HK-2 (cell line): ENCODE measurements at regions not wholly inside any gene's neighbourhood (a gene's known extent, or its start where the extent isn't known, plus 50 kb on each side); places are given as distances from the start of the nearest gene placed in this dataset.
"Not testable (repeated sequence)": the region's sequence is repeated elsewhere in the genome, so short reads cannot be mapped to it uniquely, and the experiment has no call there.

Experiments used
- DNase-seq: peaks from one replicate; pipeline ENCODE4 v3.0.0-alpha.2; 2018; ENCODE audit not compliant: unreplicated experiment

DNA sequence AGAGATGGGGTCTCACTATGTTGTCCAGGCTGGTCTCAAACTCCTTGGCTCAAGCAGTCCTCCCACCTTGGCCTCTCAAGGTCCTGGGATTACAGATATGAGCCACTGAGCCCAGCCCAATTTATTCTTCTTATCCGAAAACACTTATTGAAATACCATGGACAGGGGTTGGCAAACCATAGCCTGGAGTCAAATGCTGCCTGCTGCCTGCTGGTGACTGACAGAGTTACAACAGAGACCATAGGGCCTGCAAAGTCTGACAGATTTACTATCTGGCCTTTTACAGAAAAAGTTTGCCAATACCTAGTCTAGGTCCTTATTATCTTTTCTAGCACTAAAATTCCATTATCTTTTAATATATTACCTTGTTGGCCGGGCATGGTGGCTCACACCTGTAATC, 87.1 kb upstream of the ZNF281 start:
- no peak for DNase-seq

GRCh38 chr1:200495901-200496300, 86.1 kb upstream of the ZNF281 start:
- no peak for DNase-seq

DNA sequence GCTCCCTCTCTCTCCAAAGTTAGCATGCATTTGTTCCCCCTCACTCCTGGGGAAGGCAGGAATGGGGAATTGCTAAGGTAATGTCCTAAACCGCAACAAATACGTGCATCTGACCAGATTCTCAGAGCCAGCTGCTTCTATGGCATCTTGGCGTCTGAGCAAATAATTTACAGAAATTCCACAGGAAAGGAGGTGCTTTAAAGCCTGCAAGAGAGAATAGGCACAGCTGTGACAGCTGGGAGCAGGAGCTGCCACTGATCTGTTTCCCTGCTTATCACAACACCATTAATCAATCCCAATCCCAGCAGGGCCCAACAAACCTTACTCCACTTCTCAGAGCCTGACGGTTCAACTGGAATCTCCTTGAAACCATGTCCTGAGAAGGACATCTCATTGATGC, 83.5 kb upstream of the ZNF281 start:
- no peak for DNase-seq

DNA sequence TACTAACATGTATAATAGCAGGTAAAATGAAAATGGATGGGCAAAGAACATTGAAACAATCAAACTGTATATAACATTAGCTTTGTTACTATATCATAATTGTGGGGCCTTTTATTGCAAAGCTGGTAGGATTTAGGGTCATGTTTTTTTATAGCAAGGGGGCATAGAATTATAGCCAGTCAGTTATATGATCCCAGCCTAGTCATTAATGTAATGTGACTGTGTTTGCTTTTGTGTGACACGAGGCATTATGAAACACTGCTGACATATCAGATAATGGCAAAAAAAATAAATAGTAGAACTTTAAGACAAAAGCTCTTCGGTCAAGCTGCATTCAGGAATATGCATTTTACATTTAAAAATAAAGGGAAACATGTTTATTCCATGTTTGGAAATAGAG, 81.3 kb upstream of the ZNF281 start:
- no peak for DNase-seq

GRCh38 chr1:200490183-200490582, 80.3 kb upstream of the ZNF281 start:
- DNase-seq, result no peak

- peak; percentile 54 for DNase-seq
Observed at GRCh38 chr1:200488375-200489165, 78.7 kb upstream of the ZNF281 start.

GRCh38 chr1:200487650-200488049, 77.8 kb upstream of the ZNF281 start:
- DNase-seq, result no peak

DNA sequence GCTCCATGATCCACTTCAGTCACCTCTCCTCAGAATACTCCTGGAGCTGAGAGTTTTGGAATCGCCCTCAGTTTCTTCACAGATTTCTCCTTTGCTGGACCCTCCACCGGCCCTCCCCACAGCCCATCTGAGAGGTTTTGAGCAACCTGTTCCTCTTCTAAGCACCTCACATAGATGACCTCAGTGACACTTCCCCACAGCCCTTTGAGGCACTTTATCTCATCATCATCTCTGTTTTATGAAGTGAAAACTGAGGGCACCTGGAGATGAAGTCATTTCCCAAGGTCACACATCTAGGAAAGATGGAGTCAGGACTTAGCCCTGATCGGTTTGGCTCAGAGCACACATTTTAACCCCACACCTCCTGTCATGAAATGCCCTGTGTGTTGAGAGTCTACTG, 76.8 kb upstream of the ZNF281 start:
- DNase-seq, result no peak

- not testable (repeated sequence) for DNase-seq
Observed at GRCh38 chr1:200484438-200484946, 74.7 kb upstream of the ZNF281 start.

DNA sequence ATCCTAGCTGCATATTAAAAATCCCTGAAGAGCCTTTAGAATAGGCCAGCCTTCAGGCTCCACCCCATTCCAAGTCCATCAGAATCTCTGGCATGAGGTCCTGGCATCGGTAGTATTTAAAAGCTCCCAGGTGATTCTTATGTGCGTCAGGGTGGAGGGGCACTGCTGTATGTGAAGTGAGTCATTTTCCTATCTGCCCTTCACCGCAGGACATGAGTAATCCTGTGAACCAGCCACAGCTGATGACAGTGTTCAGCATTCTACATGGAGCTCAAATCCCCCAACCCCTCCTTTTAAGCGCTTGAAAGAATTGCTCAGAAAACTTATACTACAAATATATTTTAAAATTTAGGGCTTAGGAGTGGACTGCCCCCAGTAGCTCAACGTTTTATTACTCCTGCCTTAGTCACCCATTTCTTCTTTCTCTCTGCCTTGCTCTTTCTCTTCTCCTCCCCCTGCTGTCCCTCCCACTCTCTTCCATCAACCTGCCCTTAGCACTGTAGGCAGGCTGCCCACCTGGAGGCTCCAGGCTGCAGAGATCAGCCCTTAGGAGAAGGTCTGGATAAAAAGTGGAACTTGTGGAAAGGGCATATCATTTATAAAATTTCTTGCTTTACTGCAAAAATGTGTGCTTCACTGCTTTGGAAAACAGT, 73.8 kb upstream of the ZNF281 start:
- peak; percentile 79 for DNase-seq

- DNase-seq, result no peak
Observed at GRCh38 chr1:200480964-200481363, 71.1 kb upstream of the ZNF281 start.

DNA sequence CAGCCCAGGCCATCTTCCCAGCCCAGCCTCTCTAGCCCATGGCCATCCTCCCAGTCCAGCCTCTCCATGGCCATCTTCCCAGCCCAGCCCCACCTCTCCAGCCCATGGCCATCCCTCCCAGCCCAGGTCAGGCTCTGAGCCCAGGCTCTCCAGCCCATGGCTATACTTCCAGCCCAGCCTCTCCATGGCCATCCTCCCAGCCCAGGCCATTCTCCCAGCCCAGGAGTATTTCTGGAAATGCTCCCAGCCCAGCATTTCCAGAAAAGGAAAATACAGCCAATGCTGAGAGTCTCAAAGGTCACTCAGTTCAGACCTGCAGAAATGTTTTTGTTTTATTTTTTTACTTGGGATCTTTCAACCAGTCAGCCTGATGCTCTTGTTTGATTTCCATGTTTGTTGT, 70.0 kb upstream of the ZNF281 start:
- DNase-seq, result no peak

GRCh38 chr1:200478945-200479558, 69.2 kb upstream of the ZNF281 start:
- no peak for DNase-seq

DNA sequence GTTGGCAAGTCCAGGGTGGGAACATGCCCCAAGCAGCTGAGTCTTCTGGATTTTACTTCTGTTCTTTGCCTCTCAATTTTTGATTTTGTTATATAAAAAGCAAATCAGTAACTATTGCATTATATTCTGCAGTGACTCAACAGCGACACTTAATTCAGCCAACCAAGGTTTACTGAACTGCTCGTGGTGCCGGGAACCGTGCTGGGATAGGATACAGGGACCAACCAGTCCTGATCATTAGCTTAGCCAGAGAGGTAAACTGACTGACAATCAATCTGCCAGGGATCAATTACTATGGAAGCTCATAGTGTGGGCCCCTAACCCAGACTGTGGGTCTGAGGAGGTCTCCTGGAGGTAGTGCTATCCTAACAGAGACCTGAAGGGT, 68.4 kb upstream of the ZNF281 start:
- no peak for DNase-seq

- DNase-seq, result no peak
Observed at GRCh38 chr1:200474633-200475032, 64.8 kb upstream of the ZNF281 start.

DNA sequence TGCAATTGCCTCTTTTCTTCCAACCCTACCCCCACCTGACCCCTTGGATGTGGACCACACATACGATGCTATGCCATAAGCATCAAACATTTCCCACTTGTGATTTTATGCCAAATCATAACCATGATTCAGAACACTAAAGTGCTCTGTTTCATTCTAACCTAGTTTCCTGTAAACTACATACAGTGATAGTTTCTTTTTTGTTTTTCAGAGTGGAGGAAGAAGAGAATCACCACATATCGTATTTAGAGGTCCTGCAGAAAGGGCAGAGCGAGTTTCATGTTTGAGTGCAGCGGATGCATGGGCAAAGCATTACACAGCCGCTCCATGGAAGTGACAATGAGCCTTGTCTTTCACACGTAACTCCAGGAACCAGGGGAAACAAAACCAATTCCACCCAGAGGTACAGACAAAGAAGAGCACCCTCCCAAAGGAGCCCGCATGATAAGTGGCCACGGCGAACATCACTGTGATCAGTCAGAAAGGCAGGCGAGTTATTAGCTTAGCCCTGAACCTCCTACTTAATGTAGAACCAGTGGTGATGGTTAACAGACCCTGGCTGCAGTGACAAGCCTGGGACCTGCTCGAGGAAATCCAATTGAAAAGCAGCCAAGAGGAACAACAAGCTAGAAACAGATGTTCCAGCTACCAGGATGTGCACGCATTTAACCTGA, 64.0 kb upstream of the ZNF281 start:
- no peak for DNase-seq

DNA sequence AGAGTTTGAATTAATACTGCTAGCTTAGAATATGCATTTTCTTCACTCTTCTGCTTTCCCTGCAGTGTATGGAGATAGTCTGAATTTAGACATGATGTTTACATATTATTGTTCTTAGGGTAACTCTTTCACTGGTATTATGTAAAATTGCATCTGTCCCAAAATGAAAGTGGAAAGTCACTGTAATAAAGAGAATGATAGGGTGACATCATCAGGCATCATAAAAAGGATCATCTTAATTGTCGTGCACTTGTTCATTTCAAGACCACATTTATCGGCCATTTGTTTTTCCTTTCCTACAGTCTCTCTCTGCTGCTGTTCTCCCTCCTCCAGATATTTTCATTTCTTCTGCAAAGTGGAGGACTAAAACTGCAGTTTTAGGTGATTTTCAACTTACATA, 61.9 kb upstream of the ZNF281 start:
- no peak for DNase-seq

GRCh38 chr1:200468264-200469001, 58.6 kb upstream of the ZNF281 start:
- DNase-seq, result no peak

DNA sequence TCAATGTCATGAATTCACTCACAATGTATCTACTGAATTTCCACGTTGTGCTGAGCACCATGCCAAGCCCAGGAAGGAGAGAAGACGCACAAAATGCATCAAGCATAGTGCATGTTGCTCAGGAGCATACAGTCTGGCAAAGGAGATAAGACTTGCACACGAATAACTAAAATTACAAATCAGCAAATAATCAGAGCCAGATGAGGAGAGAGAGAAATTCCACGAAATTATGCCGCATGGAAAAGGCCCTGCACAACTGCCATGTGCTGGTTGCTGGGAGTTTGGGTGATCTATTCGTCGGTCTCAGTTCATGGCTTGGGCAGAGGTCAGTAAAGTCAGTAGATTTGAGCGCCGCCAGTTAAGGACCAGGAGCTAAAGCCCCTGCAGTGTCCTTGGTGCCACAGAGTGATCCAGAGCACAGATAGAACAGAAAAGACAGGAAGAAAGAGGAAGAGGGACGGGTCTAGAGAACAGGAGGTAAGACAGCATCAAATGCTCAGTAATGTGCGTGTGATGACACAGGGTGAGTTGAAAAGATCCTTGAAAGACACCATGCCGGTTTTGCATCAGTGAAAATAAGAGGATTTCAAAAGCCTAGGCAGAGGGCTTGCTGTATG, 55.1 kb upstream of the ZNF281 start:
- DNase-seq, result no peak
